ENCODE measurements at regions not wholly inside any gene's neighbourhood (a gene's known extent, or its start where the extent isn't known, plus 50 kb on each side); places are given as distances from the start of the nearest gene placed in this dataset.

GRCh38 chr3:24845524-24846155 lies 351.0 kb upstream of the THRB start:
- DNase-seq (ENCODE audit: low read depth) = no peak
- no peak for TF ChIP-seq CTCF (IDR thresholded peaks at IDR 0.05; ENCODE audit: insufficient read depth, low read length)
- no peak overlapping the region for H3K4me3 ChIP-seq (ENCODE audit: low read depth, low read length)

DNA sequence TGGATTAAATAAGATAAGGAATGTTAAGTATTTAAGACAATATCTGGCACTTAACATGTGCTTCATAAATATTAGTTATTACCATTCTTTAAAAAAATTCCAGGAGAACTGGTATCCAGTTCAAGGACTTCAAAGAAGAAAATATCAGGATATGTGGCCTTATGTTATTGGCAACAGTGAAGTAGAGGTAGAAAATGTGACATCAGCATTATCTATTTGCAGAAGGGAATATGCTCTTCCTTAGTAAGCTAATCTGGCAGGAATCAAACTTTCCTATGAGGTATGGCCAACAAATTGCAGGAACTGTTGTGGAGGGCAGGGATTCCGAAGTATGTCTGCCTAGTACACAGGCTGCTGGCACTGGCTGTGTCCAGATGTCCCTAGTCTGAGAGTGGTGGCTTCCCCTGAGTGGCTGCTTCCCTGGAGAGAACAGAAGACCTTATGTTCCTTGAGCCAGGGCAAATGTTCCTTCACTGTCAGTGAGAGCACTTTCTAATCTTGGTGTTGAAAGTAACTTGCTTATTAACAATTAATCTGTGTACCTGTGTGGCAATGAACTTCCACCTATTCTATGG lies 351.7 kb upstream of the THRB start:
- H3K4me3 ChIP-seq (ENCODE audit: low read depth, low read length) = no peak overlapping the region
- no peak for TF ChIP-seq CTCF (IDR thresholded peaks at IDR 0.05; ENCODE audit: insufficient read depth, low read length)
- no peak for DNase-seq (ENCODE audit: low read depth)

DNA sequence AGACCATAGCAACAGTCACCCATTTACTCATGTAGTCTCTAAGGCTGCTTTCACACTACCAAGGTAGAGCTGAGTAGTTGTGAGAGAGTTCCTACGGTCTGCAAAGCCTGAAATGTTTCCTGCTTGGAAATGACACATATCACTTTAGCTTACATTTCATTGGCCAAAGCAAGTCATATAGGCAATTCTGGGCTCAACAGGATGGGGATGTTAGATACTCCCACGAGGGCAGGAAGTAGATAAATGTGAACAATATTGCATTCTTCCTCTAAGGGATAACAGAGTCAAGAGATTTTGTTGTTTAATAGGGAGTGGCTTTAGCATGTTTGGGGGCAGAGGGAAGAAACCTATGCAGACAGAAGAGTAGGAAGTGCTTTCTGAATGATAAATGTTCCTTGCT lies 355.6 kb upstream of the THRB start:
- no peak for TF ChIP-seq CTCF (IDR thresholded peaks at IDR 0.05; ENCODE audit: insufficient read depth, low read length)
- no peak for DNase-seq (ENCODE audit: low read depth)
- H3K4me3 ChIP-seq (ENCODE audit: low read depth, low read length) = no peak overlapping the region

- no peak for TF ChIP-seq CTCF (IDR thresholded peaks at IDR 0.05; ENCODE audit: insufficient read depth, low read length)
- H3K4me3 ChIP-seq (ENCODE audit: low read depth, low read length) = no peak overlapping the region
- DNase-seq (ENCODE audit: low read depth) = no peak
These were observed 359.2 kb upstream of the THRB start for GRCh38 chr3:24853685-24854490.

- no peak for DNase-seq (ENCODE audit: low read depth)
- H3K4me3 ChIP-seq (ENCODE audit: low read depth, low read length) = no peak overlapping the region
- TF ChIP-seq CTCF (IDR thresholded peaks at IDR 0.05; ENCODE audit: insufficient read depth, low read length) = no peak
These were observed 360.1 kb upstream of the THRB start for GRCh38 chr3:24854748-24855147.

GRCh38 chr3:24857945-24858344 lies 363.3 kb upstream of the THRB start:
- no peak overlapping the region for H3K4me3 ChIP-seq (ENCODE audit: low read depth, low read length)
- DNase-seq (ENCODE audit: low read depth) = no peak
- no peak for TF ChIP-seq CTCF (IDR thresholded peaks at IDR 0.05; ENCODE audit: insufficient read depth, low read length)
